Heart left ventricle (tissue), 13 donors: ENCODE measurements at regions not wholly inside any gene's neighbourhood (a gene's known extent, or its start where the extent isn't known, plus 50 kb on each side); places are given as distances from the start of the nearest gene placed in this dataset.

Experiments used
- POLR2A ChIP-seq, 2 donors: fragments of 450-650 bp; IDR thresholded peaks; one replicate each; pipeline ENCODE4 v1.6.1; 2017; ENCODE audit warnings: antibody characterized with exemption in 2 of 2, mild to moderate bottlenecking in 2 of 2, moderate library complexity in 2 of 2
- TF ChIP-seq, protein P1 (sequence below), 12 donors: fragments of 200-600 bp; sonication (generic) in 4 of 12; IDR thresholded peaks; one replicate each; pipeline versions ENCODE4 v1.5.0 to v1.8.0; 2018 to 2022; ENCODE audit warnings: antibody characterized with exemption in 12 of 12, mild to moderate bottlenecking in 5 of 12
- donor health status: ischemic (EF 13 %, LVEDD 7.1; RV severe dilation, severe dysfunction).
- donor health status: DM: no; HTN: yes; CAD: no.
- donor health status: DM: no; HTN: no; CAD: no.
- donor health status: ischemic (EF 25% LVEDD 6.9; RV normal size, moderate dysfunction).
- donor health status: ischemic (EF 25% LVEDD 5.7; RV mildly dilated, moderate dysfunction).
- donor health status: ischemic (EF 35%, LVEDD 5.7; RV mildly dilated, moderate dysfunction).
- donor health status: nonischemic (EF 11% LVEDD 7.7; RV severe dilation, severe dysfunction).
- donor health status: DM: yes; HTN: yes; CAD: no.
- donor health status: PGD.
- donor health status: ischemic (EF 29% LVEDD 5.4; RV normal size, mild dysfunction).
- donor health status: nonischemic (EF 23%, LVEDD 6.1; RV moderate dilation, normal function).

GRCh38 chr2:138942466-138942865, 162.3 kb upstream of the NXPH2 start:
- TF ChIP-seq POLR2A (IDR thresholded peaks at IDR 0.05), result no peak
- TF ChIP-seq, protein P1, sequence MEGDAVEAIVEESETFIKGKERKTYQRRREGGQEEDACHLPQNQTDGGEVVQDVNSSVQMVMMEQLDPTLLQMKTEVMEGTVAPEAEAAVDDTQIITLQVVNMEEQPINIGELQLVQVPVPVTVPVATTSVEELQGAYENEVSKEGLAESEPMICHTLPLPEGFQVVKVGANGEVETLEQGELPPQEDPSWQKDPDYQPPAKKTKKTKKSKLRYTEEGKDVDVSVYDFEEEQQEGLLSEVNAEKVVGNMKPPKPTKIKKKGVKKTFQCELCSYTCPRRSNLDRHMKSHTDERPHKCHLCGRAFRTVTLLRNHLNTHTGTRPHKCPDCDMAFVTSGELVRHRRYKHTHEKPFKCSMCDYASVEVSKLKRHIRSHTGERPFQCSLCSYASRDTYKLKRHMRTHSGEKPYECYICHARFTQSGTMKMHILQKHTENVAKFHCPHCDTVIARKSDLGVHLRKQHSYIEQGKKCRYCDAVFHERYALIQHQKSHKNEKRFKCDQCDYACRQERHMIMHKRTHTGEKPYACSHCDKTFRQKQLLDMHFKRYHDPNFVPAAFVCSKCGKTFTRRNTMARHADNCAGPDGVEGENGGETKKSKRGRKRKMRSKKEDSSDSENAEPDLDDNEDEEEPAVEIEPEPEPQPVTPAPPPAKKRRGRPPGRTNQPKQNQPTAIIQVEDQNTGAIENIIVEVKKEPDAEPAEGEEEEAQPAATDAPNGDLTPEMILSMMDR (IDR thresholded peaks at IDR 0.05), result no peak
